Heart left ventricle (tissue), 16 donors: ENCODE measurements at regions not wholly inside any gene's neighbourhood (a gene's known extent, or its start where the extent isn't known, plus 50 kb on each side); places are given as distances from the start of the nearest gene placed in this dataset.
"Not testable (repeated sequence)": the region's sequence is repeated elsewhere in the genome, so short reads cannot be mapped to it uniquely, and the experiment has no call there.

Source experiments
- ATAC-seq, 4 donors: fragments of 200-7000 bp; cut with Tn5 transposase; one replicate each; pipeline ENCODE4 v1.9.1; 2020 to 2022; ENCODE audit warnings: moderate library complexity in 4 of 4, mild to moderate bottlenecking in 3 of 4, moderate number of reproducible peaks in 1 of 4
- DNase-seq, 5 donors: peaks; one replicate each; pipeline ENCODE4 v3.0.0-alpha.2; 2020
- H3K27ac ChIP-seq, 12 donors: fragments of 200-600 bp; sonication (generic) in 4 of 12; one replicate each; pipeline versions ENCODE4 v1.5.0 to v1.8.0; 2016 to 2022; ENCODE audit warnings: mild to moderate bottlenecking in 2 of 12
- H3K27me3 ChIP-seq, 9 donors: fragments of 200-600 bp; sonication (generic) in 2 of 9; one replicate each; pipeline versions ENCODE4 v1.5.1 to v1.8.0; 2016 to 2022; ENCODE audit warnings: mild to moderate bottlenecking in 3 of 9
- H3K36me3 ChIP-seq, 9 donors: fragments of 200-600 bp; sonication (generic) in 2 of 9; one replicate each; pipeline versions ENCODE4 v1.5.0 to v1.8.0; 2018 to 2022; ENCODE audit warnings: mild to moderate bottlenecking in 2 of 9
- H3K4me1 ChIP-seq, 12 donors: fragments of 200-600 bp; sonication (generic) in 4 of 12; one replicate each; pipeline versions ENCODE4 v1.5.0 to v1.8.0; 2016 to 2022; ENCODE audit warnings: mild to moderate bottlenecking in 3 of 12
- H3K4me3 ChIP-seq, 12 donors: fragments of 200-600 bp; sonication (generic) in 4 of 12; one replicate each; pipeline versions ENCODE4 v1.5.0 to v1.8.0; 2017 to 2022; ENCODE audit warnings: mild to moderate bottlenecking in 9 of 12, moderate library complexity in 4 of 12
- H3K9me3 ChIP-seq, 12 donors: fragments of 200-600 bp; sonication (generic) in 4 of 12; one replicate each; pipeline versions ENCODE4 v1.5.0 to v1.8.0; 2016 to 2022; ENCODE audit warnings: mild to moderate bottlenecking in 1 of 12
- POLR2A ChIP-seq, 2 donors: fragments of 450-650 bp; IDR thresholded peaks; one replicate each; pipeline ENCODE4 v1.6.1; 2017; ENCODE audit warnings: antibody characterized with exemption in 2 of 2, mild to moderate bottlenecking in 2 of 2, moderate library complexity in 2 of 2
- WGBS, 4 donors: extraction: QIAGEN DNeasy Blood & Tissue Kit in 2 of 4; methylation state at CpG; one replicate each; pipeline versions ENCODE4 v1.1.5 to v1.1.7; 2013 to 2018; 5-methylcytosine and 5-hydroxymethylcytosine counted together
- intact Hi-C, 10 donors: fragments of 100-400 bp; cut with DNase I; formaldehyde crosslinking; loops; one replicate each; pipeline versions ENCODE4 v1.11.1 to v1.14.2; 2022
- TF ChIP-seq, protein P1 (sequence below), 12 donors: fragments of 200-600 bp; sonication (generic) in 4 of 12; IDR thresholded peaks; one replicate each; pipeline versions ENCODE4 v1.5.0 to v1.8.0; 2018 to 2022; ENCODE audit warnings: antibody characterized with exemption in 12 of 12, mild to moderate bottlenecking in 5 of 12
- donor health status: ischemic (EF 13 %, LVEDD 7.1; RV severe dilation, severe dysfunction).
- donor health status: healthy with polysubstance abuse.
- donor health status: DM: no; HTN: yes; CAD: no.
- donor health status: DM: no; HTN: no; CAD: no.
- donor health status: ischemic (EF 25% LVEDD 6.9; RV normal size, moderate dysfunction).
- donor health status: ischemic (EF 25% LVEDD 5.7; RV mildly dilated, moderate dysfunction).
- donor health status: healthy.
- donor health status: DM: yes; HTN: yes; CAD: no.
- donor health status: ischemic (EF 35%, LVEDD 5.7; RV mildly dilated, moderate dysfunction).
- donor health status: nonischemic (EF 11% LVEDD 7.7; RV severe dilation, severe dysfunction).
- donor health status: DM: yes; HTN: yes; CAD: no.
- donor health status: PGD.
- donor health status: ischemic (EF 29% LVEDD 5.4; RV normal size, mild dysfunction).
- donor health status: nonischemic (EF 23%, LVEDD 6.1; RV moderate dilation, normal function).

DNA sequence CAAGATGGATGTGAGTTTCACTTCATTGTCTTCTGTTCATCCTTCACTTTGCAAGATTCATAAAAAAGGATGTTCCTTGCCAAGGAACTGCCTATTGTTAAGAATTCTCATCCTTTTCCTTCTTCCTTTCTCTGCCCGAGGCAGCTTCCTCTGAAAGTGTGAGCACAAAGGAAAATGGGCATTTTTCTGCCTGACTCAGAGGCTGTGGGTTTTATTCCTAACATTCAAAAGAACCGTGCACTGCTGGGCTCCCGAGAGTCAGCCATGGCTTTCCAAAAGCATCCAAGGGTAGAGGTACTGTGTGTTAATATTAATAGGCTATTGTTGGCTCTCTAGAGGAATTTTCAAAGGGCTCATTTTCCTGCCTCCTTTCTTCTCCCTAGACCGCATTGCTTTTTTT is 289.4 kb downstream of the ABCC12 start:
- Histone ChIP-seq H3K36me3 (no peaks in the 10 kb centered on the region), H3K9me3 (peaks cover 0 to 9% (median 2%) of the 10 kb centered on the region in 12 donors), H3K4me3 (no peak overlapping the region), H3K27me3 (peaks cover 0 to 5% (median 0%) of the 10 kb centered on the region in 9 donors), H3K27ac (no peak overlapping the region), H3K4me1 (peaks cover 0 to 19% (median 0%) of the 10 kb centered on the region in 12 donors)
- ATAC-seq (no peak), DNase-seq (no peak)
- WGBS, 4 donors: 46 to 59% (median 50%) methylated on average over 4 of the region's 4 CpGs
- intact Hi-C loops: no loop called here
- TF ChIP-seq, protein P1, sequence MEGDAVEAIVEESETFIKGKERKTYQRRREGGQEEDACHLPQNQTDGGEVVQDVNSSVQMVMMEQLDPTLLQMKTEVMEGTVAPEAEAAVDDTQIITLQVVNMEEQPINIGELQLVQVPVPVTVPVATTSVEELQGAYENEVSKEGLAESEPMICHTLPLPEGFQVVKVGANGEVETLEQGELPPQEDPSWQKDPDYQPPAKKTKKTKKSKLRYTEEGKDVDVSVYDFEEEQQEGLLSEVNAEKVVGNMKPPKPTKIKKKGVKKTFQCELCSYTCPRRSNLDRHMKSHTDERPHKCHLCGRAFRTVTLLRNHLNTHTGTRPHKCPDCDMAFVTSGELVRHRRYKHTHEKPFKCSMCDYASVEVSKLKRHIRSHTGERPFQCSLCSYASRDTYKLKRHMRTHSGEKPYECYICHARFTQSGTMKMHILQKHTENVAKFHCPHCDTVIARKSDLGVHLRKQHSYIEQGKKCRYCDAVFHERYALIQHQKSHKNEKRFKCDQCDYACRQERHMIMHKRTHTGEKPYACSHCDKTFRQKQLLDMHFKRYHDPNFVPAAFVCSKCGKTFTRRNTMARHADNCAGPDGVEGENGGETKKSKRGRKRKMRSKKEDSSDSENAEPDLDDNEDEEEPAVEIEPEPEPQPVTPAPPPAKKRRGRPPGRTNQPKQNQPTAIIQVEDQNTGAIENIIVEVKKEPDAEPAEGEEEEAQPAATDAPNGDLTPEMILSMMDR (IDR thresholded peaks at IDR 0.05): no peak
- TF ChIP-seq POLR2A (IDR thresholded peaks at IDR 0.05): no peak

- TF ChIP-seq POLR2A (IDR thresholded peaks at IDR 0.05): no peak
- TF ChIP-seq, protein P1 (IDR thresholded peaks at IDR 0.05): no peak
- ATAC-seq: no peak
- no peak overlapping the region for H3K27ac ChIP-seq
- H3K4me3 ChIP-seq: no peak overlapping the region
- 60 to 79% (median 76%) methylated on average over 3 of the region's 3 CpGs for WGBS, 4 donors
- peaks cover 0 to 9% (median 2%) of the 10 kb centered on the region in 12 donors for H3K9me3 ChIP-seq
- H3K4me1 ChIP-seq: peaks cover 0 to 19% (median 0%) of the 10 kb centered on the region in 12 donors
- no peaks in the 10 kb centered on the region for H3K36me3 ChIP-seq
- intact Hi-C loops: no loop called here
- H3K27me3 ChIP-seq: peaks cover 0 to 5% (median 0%) of the 10 kb centered on the region in 9 donors
- no peak for DNase-seq
Measured at GRCh38 chr16:47865337-47865855, 290.4 kb downstream of the ABCC12 start.

GRCh38 chr16:47864262-47864661 is 291.5 kb downstream of the ABCC12 start:
- WGBS, 4 donors: 43 to 46% (median 46%) methylated on average over 3 to 6 of the region's 6 CpGs
- DNase-seq, H3K9me3 ChIP-seq, H3K36me3 ChIP-seq, H3K4me3 ChIP-seq, intact Hi-C loops, H3K27ac ChIP-seq, H3K27me3 ChIP-seq, ATAC-seq: not testable (repeated sequence)
- peaks cover 0 to 19% (median 0%) of the 10 kb centered on the region in 12 donors for H3K4me1 ChIP-seq

GRCh38 chr16:47861999-47862398 is 293.8 kb downstream of the ABCC12 start:
- Histone ChIP-seq H3K4me1 (peaks cover 0 to 19% (median 0%) of the 10 kb centered on the region in 12 donors), H3K9me3 (no peaks in the 10 kb centered on the region), H3K27ac (no peak overlapping the region), H3K27me3 (peaks cover 0 to 8% (median 0%) of the 10 kb centered on the region in 9 donors), H3K4me3 (no peak overlapping the region), H3K36me3 (no peaks in the 10 kb centered on the region)
- TF ChIP-seq, protein P1 (IDR thresholded peaks at IDR 0.05): no peak
- TF ChIP-seq POLR2A (IDR thresholded peaks at IDR 0.05): no peak
- WGBS, 4 donors: 76 to 96% (median 82%) methylated on average over 8 of the region's 8 CpGs
- DNase-seq (no peak), ATAC-seq (no peak)
- intact Hi-C loops: no loop called here
